ENCODE measurements at regions not wholly inside any gene's neighbourhood (a gene's known extent, or its start where the extent isn't known, plus 50 kb on each side); places are given as distances from the start of the nearest gene placed in this dataset.

DNA sequence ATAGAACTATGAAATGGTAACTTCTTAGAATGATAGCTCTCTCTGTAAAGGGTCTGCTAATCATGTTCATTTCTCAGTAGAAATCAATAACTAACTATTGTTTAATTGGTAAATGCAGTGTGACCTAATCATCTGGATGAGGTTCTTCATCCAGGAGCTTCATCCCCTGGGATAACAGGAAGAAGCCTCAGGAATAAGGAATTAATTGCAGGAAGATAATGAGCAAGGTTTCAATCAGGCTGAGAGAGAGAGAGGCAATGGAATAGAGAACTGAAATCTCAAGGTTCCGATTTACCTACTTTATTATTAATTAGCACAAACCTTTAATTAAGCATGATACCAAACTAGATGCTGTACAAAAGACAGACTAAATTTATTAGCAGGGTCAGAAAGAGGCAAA, 499.7 kb downstream of the MAT2B start:
- TF ChIP-seq CTCF (IDR thresholded peaks at IDR 0.05; ENCODE audit: low read depth, low read length, missing control alignments), result no peak
- DNase-seq (ENCODE audit: extremely low read depth, low read depth), result no peak
- no peak overlapping the region for H3K4me3 ChIP-seq (replicated peaks; ENCODE audit: low read depth, low read length)

DNA sequence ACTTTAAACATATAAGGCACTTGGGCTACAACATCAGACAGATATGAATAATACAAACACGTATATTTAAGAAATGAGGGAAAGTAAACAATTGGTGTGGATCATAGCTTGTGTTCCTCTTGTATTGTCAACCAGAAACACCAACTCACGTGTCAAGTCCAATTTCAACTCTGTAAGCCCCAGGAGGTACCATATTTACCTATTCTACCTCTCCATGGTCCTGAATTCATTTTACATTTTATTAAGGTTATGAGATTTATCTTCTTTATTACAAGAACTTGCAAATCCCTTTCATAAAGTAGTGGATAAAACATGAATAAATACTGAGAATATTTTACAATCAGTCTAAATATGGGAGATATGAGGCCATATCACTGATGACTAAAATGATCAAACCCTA, 501.6 kb downstream of the MAT2B start:
- H3K4me3 ChIP-seq (replicated peaks; ENCODE audit: low read depth, low read length), result no peak overlapping the region
- TF ChIP-seq CTCF (IDR thresholded peaks at IDR 0.05; ENCODE audit: low read depth, low read length, missing control alignments), result no peak
- no peak for DNase-seq (ENCODE audit: extremely low read depth, low read depth)

DNA sequence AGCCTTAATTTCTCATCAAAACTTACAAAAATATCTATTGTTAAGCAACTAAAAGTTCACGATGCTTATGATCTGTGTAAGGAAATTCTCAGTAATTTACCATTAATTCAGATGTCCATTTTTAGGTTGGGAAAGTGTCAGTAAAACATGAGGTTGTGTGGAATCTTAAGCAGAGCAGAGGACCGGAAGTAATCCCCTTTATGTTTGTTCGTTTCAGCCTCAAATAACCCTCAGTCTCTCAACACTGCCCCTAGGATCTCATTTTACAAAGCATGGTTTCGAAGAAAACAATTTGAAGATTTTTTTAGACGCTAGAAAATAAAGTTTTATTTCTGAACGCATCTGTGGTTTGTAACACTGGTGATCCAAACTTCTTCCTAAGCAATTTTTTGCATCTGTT, 504.2 kb downstream of the MAT2B start:
- no peak for DNase-seq (ENCODE audit: extremely low read depth, low read depth)
- H3K4me3 ChIP-seq (replicated peaks; ENCODE audit: low read depth, low read length), result no peak overlapping the region
- no peak for TF ChIP-seq CTCF (IDR thresholded peaks at IDR 0.05; ENCODE audit: low read depth, low read length, missing control alignments)

DNA sequence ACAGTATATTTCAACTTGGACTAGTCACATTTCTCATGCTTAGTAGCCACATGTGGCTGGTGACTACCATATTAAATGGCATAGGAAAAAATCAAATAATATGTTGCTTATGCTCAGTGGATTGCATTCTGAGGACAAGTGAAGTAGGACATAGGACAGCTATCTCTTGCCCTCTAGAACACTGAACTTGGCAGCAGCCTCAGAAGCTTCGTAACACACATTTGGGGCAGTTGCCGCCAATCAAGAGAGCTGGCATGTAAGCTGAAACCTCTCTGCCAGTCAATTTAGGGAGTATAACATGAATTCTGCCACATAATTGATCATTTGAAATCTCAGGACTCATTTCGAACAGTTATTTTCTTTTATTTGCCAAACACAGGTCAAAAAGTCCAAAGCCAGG, 505.5 kb downstream of the MAT2B start:
- DNase-seq (ENCODE audit: extremely low read depth, low read depth), result no peak
- H3K4me3 ChIP-seq (replicated peaks; ENCODE audit: low read depth, low read length), result no peak overlapping the region
- TF ChIP-seq CTCF (IDR thresholded peaks at IDR 0.05; ENCODE audit: low read depth, low read length, missing control alignments), result no peak

DNA sequence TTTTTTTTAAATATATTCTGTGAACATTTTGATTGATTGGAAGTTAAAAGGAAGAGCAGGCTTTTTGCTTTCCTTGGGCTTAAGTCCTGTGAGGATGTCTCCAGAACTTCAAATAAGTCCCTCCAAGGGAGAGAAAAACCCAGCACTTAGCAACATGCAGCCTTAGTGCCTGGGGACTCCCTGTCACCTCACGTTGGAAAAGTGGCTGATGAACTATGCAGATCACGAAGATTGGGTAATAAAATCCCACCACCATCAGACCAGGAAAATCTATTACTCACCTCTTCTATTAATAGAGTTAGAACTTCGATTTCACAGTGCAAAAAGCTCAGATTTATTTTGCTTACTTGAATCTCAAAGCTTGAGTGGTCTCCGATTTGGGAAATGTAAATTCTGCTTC, 507.0 kb downstream of the MAT2B start:
- DNase-seq (ENCODE audit: extremely low read depth, low read depth), result no peak
- no peak for TF ChIP-seq CTCF (IDR thresholded peaks at IDR 0.05; ENCODE audit: low read depth, low read length, missing control alignments)
- H3K4me3 ChIP-seq (replicated peaks; ENCODE audit: low read depth, low read length), result no peak overlapping the region

- TF ChIP-seq CTCF (IDR thresholded peaks at IDR 0.05; ENCODE audit: low read depth, low read length, missing control alignments), result peak; percentile 30
- DNase-seq (ENCODE audit: extremely low read depth, low read depth), result peak; percentile 25
- H3K4me3 ChIP-seq (replicated peaks; ENCODE audit: low read depth, low read length), result no peak overlapping the region
Measured at GRCh38 chr5:164013077-164013670, 507.8 kb downstream of the MAT2B start.

DNA sequence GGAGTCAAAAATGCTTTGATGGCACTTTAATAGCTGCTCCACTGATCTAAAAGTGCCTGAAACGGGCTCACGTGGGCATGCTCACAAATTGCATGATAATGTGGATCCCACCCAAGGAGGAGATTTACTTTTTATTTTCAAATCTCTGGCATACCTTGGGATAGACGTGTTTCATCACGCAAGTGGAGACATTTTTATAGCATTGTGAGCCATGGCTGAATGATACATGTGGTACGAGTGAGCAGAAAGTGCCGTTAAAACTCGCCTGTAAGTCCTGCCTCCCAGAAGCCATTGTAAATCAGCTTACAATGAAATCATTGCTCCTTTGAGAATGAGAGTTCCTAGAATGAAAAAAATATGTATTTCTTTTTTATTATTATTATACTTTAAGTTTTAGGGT, 514.7 kb downstream of the MAT2B start:
- no peak overlapping the region for H3K4me3 ChIP-seq (replicated peaks; ENCODE audit: low read depth, low read length)
- no peak for DNase-seq (ENCODE audit: extremely low read depth, low read depth)
- no peak for TF ChIP-seq CTCF (IDR thresholded peaks at IDR 0.05; ENCODE audit: low read depth, low read length, missing control alignments)
